Middle frontal gyrus (tissue), 1 donor: ENCODE measurements at regions not wholly inside any gene's neighbourhood (a gene's known extent, or its start where the extent isn't known, plus 50 kb on each side); places are given as distances from the start of the nearest gene placed in this dataset.

Experiments
- DNase-seq: peaks from one replicate; pipeline ENCODE4 v3.0.0-alpha.2; 2015; ENCODE audit warnings: low spot score; ENCODE audit errors: extremely low spot score

DNA sequence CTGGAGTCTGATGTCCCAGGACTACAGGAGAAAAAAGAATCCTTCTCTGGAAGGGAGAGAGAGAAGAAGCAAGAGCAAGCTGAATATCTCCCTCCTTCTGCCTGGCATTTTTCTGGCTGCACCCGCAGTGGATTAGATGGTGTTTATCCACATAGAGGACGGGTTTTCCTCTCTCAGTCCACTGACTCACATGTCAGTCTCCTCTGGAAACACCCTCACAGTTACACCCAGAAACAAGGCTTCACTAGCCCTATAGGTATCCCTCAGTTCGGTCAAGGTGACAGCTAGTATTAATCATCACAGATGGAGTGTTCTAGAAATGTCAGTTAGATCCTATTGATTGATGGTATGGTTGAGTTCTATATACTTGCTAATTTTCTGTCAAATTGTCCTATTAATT is 87.9 kb downstream of the RHOU start:
- no peak for DNase-seq

DNA sequence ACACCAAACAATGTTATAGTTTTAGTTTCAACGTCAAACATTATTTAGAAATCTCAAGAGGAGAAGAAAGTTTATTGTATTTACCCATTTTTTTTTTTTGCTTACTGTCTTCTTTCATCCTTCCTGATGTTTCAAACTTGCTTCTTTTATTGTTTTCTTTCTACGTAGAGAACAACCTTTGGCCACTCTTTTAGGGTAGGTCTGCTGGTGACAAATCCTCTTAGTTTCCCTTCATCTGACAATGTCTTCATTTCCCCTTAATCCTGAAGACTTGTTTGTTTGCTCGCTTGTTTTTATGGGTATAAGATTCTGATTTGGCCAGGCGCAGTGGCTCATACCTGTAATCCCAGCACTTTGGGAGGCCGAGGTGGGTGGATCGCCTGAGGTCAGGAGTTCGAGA is 89.1 kb downstream of the RHOU start:
- no peak for DNase-seq

DNA sequence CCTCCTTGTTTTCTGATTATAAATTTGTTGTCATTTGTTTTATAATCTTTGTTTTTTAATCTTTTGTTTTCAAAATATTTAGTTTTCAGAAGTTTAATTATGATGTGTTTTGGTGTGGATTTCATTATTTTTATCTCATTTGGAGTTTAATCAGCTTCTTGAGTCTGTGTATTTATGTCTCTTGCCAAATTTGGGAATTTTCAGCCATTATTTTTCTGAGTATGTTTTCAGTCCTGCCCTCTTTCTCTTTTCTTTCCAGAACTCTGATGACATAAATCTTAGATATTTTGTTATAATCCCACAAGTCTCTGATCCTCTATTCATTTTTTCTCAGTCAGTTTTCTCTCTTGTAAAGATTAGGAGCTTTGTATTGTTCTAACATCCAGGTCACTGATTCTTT is 89.8 kb downstream of the RHOU start:
- no peak for DNase-seq

DNA sequence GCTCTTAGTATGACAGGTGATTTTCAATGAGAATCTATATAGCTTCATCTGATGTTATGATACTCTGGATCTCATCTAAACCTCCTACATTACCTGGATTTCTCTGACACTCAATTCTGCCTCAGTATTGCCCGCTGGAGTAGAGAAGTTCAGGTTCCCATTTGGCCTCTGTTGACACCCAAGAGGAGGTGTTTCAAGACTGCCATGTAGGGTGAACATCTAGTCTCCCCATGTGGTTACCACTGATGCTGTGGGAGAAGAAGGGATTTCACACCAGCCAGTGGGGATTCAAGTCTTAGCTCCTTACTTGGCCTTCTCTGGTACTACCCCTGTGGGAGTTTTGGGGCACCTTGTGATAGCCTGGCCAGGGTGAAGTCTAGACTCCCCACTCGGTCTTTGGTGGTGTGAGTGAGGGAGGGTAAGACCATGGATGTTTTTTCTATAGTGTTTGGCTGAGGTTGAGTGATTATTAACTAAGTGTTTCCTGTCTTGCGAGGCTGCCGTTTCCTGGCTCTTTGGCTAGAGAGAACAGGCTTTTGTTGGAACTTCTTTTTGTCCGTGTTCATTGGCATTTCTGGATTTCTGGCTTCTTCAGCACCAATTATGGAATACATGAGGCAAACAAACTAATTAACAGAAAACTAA is 90.7 kb downstream of the RHOU start:
- DNase-seq = no peak

DNA sequence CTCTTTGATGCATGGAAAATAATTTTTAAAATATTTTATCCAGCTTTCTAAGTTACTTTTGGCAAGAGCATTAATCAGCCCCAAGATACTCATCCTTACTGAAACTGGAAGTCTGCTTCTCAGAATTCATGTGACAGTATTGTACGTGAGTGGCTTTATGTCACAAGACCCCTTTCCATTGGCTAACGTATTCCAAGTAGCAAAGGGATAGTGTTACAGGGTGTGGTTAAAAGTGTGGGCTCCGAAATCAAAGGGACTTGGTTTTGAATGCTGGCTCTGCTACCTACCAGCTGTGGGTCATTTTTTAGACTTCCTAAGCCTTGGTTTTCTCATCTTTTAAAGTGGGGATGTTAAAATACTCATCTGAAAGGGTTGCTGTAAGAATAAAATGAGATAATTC is 91.7 kb downstream of the RHOU start:
- DNase-seq = no peak

DNA sequence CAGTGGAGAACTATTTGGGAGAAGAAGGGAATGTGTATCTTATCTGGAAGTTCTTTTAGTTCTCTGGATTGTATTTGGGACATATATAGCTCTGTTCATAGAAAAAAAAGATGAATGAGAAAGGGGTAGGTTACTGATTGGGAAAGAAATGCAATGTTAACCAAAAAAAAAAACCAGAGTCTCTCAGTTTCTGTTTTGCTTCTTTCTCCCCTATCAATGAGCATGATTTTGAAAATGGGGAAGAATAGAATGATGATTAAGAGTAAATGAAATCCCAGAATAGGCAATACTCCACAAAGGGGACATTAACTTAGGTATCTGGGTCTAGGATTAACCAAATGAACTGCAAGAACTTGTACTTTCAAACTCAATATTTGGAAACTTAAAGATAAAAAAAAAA is 92.9 kb downstream of the RHOU start:
- DNase-seq = no peak

DNA sequence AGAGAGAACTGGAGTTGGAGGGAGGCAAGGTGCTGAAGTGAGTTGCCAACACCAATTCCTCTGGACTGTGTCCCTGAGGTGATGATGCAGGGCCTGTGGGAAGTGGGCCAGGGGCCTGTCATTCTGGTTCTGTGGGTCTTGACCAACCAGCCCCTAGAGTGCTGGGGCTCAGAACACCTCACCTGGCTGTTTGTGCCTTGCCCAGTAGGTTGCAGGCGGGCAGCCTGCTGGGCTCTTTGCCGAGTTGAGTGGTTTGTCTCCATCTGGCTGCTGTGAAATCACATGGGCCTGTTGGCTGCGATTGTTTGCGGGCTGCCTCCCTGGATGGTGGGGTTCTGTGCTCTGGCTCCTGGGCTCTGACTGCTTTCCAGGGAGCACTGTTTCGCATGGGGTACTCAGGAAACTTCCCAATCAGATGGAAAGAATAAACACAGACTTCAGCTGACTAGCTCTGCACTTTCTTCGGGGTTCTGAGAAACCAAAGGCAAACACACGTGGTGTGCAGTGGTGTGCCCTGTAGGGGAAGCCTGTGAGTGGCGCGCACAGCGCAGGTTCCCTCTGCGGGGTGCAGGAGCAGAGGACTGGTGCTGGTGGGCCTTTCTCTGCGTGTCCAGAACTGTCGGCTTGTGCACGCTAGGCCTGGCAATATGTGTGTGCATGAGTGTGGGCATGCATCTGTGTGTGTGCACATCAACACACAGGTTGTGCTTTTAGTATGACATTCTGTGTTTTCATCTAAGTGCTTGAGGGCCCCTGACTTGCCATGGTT is 95.1 kb downstream of the RHOU start:
- peak; percentile 50 for DNase-seq

DNA sequence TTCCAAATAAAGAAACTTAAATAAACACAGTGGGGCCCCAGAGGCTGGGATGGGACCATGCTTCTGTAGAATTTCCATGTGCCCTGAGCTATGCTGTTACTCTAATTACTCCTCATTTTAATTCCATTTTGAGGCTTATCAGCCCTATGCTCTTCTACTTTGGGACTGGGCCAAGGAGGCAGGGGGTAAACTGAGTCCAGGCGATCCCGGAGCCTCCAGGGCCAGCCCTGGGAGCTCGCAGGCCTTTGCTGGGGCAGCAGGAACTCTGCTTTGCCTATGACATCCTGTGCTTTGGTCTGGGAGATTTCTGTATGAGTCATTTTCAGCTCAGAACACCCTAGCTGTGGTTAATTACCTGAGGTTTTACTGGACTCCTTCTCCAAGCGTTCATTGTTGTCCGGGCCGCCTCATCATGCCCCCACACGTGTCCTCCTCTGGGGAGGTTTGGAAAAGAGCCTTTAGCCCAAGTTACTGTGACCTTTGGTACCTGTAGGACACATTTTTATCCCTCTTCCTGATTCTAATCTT is 95.7 kb downstream of the RHOU start:
- no peak for DNase-seq

DNA sequence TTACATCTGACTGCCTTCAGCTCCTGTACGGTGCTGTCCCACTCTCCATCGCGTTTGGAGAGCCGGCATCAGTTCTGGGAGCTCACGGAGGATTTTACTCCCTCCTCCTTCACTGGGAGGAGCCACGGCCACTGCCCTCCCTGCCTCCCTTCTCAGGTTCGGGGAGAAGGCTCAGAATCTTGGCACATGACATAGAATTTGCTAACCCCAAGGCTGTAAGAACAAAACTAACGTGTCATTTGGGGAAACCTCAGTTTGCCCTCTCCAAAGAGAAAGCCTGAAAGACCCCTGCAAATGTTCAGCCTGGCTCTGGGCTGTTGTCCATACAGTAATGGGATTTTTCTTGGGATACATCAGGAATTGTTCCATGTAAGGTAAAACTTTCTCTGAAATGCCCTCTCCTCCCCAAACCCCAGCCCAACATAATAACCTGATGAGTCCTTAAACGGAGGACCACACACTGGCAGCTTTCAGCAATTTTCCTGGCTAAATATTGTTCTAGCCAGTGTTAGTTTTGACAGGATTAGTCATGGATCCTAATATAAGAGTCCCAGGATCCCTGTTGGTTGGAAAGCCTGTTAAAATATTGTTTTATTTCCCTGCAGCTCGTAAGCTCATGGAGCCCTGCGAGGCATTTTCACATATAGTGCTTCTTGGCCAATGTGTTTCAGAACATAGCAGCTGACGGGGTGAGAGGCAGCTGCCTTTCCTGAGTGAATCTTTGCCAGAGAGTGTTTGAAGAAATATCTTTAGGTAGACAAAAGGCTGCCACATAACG is 98.8 kb downstream of the RHOU start:
- no peak for DNase-seq

DNA sequence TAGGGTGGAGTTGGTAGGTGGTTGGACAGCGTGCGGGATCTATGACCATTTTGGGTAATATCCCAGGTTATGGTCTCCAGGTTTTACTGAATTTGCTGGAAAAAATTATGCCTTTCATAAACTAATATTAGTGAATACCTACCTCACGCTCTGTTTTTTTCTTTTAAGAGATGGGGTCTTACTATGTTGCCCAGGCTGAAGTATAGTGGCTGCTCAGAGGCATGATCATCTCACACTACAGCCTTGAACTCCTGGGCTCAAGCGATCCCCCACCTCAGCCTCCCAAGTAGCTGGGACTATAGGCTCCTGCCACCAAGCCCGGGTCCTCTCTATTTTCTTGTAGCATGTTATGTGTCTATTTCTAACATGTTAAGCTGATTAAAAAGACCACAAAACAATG is 100.2 kb downstream of the RHOU start:
- no peak for DNase-seq

DNA sequence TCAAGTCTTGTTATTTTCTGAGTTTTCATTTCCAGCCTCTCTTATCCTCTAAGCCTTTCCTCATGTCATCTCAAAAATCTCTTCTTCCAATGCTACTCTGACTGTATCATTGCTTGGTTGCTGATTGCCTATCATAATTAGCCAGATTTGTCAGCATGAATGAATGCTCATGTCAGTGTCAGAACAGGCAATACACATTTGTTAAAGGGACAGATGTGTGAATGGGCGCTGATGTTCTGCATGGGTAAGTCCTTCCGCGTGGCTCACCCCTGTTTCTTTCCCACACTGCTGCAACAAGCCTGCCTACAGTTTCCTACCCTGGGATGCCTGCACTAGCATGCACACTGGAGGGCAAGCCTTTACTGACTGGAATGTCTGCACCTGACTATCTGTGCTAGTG is 100.6 kb downstream of the RHOU start:
- no peak for DNase-seq

DNA sequence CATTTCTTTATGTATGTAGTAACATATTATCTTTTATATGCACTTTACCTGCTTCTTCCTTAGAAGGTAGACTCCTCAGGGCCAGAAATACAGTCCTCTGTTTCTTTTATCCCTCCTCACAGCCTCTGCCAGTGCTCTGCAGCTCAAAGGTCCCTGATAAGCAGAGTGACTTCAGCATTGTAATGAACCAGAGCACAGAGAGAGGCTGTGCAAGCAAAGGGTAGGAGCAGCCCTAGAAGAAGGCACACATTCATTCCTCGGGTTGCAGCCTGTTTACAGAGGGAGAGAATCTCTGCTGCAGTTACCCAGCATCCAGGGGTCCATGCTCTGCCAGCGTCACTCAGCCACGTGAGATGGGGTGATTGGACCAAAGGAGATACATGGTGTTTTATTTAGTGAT is 101.1 kb downstream of the RHOU start:
- peak; percentile 30 for DNase-seq

DNA sequence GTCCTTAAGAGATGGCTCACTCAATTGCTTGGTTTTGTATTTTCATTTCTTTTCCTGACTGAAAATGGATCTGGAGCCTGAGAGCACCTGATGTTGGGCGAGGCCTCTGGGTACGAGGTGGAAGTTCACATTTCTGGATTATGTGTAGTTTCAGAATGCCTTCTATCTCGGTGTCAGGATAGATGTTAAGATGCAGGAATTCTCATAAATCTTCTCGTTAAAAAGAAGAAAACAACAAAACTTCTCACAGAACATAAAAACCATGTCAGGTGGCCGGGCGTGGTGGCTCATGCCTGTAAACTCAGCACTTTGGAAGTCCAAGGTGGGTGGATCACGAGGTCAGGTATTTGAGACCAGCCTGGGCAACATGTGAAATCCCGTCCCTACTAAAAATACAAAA is 101.8 kb downstream of the RHOU start:
- no peak for DNase-seq

DNA sequence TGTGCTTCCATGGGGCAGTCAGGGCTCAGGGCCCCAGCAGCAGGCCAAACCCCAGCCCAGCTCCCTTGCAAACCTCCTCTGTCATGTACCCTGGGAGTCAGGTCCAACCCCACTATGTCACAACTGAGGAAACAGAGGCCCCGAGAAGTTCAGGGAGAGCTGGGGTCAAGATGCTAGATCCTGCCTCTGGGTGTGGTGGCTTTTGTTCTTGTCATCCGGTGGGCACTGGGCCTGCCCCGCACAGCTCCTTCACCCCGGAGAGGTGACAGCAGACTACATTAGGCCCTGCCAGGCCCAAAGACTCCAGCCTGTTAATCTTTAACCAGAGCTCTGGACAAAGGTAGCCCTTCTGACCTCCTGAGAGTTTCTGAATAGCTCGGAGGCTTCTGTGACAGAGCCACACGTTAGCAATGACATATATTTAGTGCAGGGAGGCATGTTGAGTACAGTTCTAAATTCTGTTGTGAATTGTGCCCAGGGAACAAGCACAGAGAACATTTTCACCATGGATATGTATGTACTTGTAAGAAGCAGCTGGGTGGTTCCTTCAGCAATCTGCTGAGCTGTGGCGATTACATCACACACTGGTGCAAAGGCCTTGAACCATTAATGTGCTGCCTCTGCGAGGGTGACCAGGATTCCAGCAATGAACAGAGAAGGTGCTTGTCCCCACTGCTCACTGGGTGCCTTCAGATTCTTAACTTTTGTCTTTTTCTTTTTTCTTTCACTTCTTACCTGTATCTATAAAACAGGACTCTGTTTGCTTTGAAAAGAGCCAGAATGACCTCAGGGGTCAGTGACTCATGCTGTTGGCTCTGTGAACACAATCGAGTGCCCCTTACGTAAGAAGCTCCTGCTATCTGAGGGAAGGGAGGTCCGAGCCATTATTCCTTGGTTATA is 102.8 kb downstream of the RHOU start:
- no peak for DNase-seq

DNA sequence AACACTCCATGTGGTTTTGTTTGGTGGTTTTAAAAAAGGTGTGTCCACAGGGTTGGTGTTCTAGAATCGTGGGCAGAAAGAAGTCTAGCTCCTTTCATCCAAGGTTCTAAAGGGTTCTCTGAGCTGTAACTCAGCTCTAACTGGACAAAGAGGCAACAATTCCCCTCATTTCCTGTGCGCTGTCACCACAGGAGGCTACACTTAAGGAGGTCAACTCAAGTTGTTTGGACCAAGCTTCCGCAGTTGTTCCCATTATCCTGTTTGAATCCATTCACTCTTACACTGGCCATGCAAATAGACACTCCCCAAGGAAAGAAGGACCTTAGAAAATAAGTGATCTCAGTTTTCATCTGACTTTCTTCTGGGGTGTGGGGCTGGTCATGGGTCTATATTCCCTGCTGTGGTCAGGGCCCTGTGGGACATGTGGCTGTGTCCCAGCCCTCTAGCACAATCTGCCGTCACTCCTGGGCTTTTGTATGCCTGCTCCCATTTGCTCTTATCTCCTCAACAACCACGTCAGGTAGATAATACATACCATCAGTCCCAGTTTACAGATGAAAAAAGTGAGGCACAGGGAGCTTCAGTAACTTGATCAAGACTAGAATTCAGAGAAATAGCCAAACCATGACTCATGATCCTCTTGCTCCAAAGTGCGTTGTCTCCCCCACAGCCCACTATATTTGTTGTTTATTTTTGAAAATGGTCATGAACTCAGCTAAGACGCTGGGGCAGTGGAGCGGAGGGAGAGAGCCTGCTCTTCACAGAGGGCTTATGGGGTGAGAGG is 103.6 kb downstream of the RHOU start:
- DNase-seq = no peak

DNA sequence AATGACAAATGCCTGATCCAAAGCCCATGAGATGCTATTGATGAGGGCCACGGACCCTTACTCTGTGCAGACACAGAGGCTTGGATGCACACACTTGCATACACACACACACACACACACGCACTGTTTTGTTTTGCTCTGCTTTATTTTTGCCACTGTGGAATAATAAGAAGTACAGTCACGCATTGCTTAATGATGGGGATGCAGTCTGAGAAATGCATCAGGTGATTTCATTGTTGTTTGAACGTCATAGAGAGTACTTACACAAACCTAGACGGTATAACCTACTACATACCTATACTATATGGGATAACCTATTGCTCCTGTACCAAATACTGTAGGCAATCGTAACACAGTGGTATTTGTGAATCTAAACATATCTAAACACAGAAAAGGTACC is 104.4 kb downstream of the RHOU start:
- no peak for DNase-seq

DNA sequence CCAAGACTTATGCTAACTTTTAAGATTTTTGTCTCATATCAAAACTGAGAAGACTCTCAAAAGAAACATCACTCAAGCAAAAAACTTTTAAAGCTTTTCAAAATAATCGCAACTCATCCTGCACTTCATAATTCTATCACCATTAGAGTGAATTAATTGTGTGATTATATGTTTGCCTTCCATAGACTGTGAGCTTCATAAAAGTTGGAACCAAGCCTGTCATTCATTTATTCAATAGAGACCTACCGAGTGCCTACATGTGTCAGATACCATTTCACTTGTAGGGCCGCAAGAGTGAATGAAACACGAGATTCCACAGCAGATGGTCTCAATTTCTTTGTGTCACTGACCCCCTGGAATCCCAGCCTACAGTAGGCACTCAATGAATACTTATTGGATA is 106.4 kb downstream of the RHOU start:
- no peak for DNase-seq

DNA sequence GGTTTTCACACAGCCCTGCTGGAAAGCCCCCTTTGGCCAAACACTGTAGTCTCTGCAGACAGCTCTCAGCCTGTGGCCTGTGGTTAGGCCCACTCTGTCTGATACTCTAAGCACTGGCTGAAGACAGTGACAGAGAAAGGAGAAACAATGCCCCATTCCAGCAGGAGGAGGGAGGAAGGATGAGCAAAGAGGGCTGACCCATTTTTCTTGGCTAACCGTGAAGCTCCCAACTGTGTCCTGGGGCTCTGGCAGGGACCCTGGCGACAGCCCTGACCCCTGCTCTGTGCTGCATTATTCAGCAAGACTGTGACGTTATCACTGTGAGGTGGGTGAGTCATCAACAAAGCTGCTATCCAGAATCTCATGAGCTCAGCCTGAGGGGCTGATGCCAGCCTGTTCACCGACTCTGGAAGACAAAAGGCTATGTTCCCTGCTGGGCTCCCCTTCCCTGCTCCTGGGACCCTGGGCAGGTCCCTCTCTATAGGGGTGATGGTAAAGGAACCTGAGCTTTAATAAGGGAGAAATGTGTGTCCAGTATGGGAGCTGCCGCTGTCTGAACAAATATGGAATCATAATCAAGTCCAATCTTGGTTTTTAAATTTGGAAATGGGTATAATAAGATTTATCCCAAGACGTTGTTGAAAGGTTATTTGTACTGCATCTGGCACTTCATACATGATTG is 107.0 kb downstream of the RHOU start:
- DNase-seq = no peak

DNA sequence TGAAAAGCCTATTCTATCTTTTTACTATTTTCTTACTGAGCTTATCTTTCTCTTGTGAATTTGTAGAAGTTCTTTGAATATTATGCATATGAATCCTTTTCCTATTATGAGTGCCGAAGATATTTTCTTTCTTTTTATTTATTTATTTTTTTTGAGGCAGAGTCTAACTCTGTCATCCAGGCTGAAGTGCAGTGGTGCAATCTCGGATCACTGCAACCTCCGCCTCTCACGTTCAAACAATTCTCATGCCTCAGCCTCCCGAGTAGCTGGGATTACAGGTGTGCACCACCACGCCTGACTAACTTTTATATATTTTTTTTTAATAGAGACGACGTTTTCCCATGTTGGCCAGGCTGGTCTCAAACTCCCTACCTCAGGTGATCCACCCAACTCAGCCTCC is 109.8 kb downstream of the RHOU start:
- no peak for DNase-seq

DNA sequence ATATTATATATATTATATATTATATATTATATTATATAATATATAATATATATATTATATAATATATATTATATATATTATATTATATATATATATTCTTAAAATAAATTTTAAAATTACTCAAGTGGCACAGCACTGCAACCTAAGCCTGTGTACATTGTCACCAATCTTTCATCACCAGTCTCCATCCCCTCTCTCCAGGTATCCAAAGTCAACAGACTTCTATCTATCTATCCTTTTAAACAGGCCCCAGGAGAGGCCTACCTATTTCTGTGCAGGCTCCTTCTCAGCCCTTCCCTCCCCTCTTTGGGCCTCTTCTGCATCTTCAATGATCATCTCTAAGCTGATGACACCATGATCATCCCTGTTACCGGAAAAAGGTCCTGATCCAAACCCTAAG is 111.7 kb downstream of the RHOU start:
- no peak for DNase-seq
